Heart right ventricle (tissue), 16 donors: ENCODE measurements at regions not wholly inside any gene's neighbourhood (a gene's known extent, or its start where the extent isn't known, plus 50 kb on each side); places are given as distances from the start of the nearest gene placed in this dataset.

ENCODE experiments used
- ATAC-seq, 8 donors: fragments of 200-7000 bp; cut with Tn5 transposase; one replicate each; pipeline ENCODE4 v1.9.1; 2020; ENCODE audit warnings: mild to moderate bottlenecking in 8 of 8, moderate library complexity in 8 of 8, moderate number of reproducible peaks in 1 of 8
- DNase-seq, 2 donors: peaks; one replicate each; pipeline ENCODE4 v3.0.0-alpha.2; 2020
- H3K27ac ChIP-seq, 10 donors: fragments of 200-600 bp; sonication (generic) in 2 of 10; one replicate each; pipeline versions ENCODE4 v1.5.0 to v1.8.0; 2020 to 2022; ENCODE audit warnings: mild to moderate bottlenecking in 3 of 10
- H3K27me3 ChIP-seq, 7 donors: fragments of 200-600 bp; one replicate each; pipeline ENCODE4 v1.8.0; 2021 to 2022; ENCODE audit warnings: mild to moderate bottlenecking in 2 of 7
- H3K36me3 ChIP-seq, 9 donors: fragments of 200-600 bp; sonication (generic) in 1 of 9; one replicate each; pipeline versions ENCODE4 v1.5.0 to v1.8.0; 2020 to 2022; ENCODE audit warnings: mild to moderate bottlenecking in 2 of 9
- H3K4me1 ChIP-seq, 9 donors: fragments of 200-600 bp; sonication (generic) in 1 of 9; one replicate each; pipeline versions ENCODE4 v1.5.0 to v1.8.0; 2020 to 2022; ENCODE audit warnings: mild to moderate bottlenecking in 4 of 9
- H3K4me3 ChIP-seq, 10 donors: fragments of 200-600 bp; sonication (generic) in 2 of 10; one replicate each; pipeline versions ENCODE4 v1.5.0 to v1.8.0; 2020 to 2022; ENCODE audit warnings: mild to moderate bottlenecking in 7 of 10, moderate library complexity in 2 of 10
- H3K9me3 ChIP-seq, 11 donors: fragments of 200-600 bp in 10 of 11; sonication (generic) in 2 of 11; one replicate each; pipeline versions ENCODE4 v1.5.0 to v1.8.0; 2013 to 2022; ENCODE audit warnings: mild to moderate bottlenecking in 2 of 11, control low read depth in 1 of 11, moderate library complexity in 1 of 11
- WGBS, 2 donors: extraction: QIAGEN DNeasy Blood & Tissue Kit; methylation state at CpG; one replicate each; pipeline ENCODE4 v1.1.7; 2013; ENCODE audit warnings: inconsistent platforms in 1 of 2; 5-methylcytosine and 5-hydroxymethylcytosine counted together
- intact Hi-C, 10 donors: fragments of 100-400 bp; cut with DNase I; formaldehyde crosslinking; loops; one replicate each; pipeline versions ENCODE4 v1.11.1 to v1.14.2; 2022
- TF ChIP-seq, protein P1 (sequence below), 9 donors: fragments of 200-600 bp; sonication (generic) in 2 of 9; IDR thresholded peaks; one replicate each; pipeline versions ENCODE4 v1.5.0 to v1.8.0; 2021 to 2022; ENCODE audit warnings: antibody characterized with exemption in 9 of 9, mild to moderate bottlenecking in 5 of 9, moderate library complexity in 1 of 9
- donor health status: Arrhythmogenic right ventricular cardiomyopathy.
- donor health status: ischemic (EF 13 %, LVEDD 7.1; RV severe dilation, severe dysfunction).
- donor health status: healthy with polysubstance abuse.
- donor health status: DM: no; HTN: yes; CAD: no.
- donor health status: DM: no; HTN: no; CAD: no.
- donor health status: ischemic (EF 25% LVEDD 6.9; RV normal size, moderate dysfunction).
- donor health status: ischemic (EF 25% LVEDD 5.7; RV mildly dilated, moderate dysfunction).
- donor health status: healthy.
- donor health status: DM: yes; HTN: yes; CAD: no.
- donor health status: Ischemic cardiomyopathy.
- donor health status: ischemic (EF 35%, LVEDD 5.7; RV mildly dilated, moderate dysfunction).
- donor health status: nonischemic (EF 11% LVEDD 7.7; RV severe dilation, severe dysfunction).
- donor health status: DM: yes; HTN: yes; CAD: no.
- donor health status: PGD.
- donor health status: ischemic (EF 29% LVEDD 5.4; RV normal size, mild dysfunction).
- donor health status: nonischemic (EF 23%, LVEDD 6.1; RV moderate dilation, normal function).

DNA sequence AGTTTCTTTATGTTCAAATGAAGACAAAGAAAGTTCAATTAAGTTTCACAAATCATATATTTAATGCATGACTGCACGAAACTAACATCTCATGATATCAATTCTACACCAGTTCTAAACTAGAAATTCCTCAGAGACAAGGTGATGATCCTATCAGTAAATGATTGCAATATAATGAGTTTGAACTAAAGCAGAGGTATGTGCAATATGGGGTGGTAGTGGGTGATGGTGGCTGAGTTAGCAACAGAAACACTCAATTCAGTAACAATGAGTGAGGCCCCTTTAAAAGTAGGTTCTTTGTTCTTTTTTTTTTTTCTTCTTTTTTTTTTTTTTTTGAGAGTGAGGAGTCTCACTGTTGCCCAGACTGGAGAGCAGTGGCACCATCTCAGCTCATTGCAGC, 1551.7 kb upstream of the GOT2 start:
- TF ChIP-seq, protein P1, sequence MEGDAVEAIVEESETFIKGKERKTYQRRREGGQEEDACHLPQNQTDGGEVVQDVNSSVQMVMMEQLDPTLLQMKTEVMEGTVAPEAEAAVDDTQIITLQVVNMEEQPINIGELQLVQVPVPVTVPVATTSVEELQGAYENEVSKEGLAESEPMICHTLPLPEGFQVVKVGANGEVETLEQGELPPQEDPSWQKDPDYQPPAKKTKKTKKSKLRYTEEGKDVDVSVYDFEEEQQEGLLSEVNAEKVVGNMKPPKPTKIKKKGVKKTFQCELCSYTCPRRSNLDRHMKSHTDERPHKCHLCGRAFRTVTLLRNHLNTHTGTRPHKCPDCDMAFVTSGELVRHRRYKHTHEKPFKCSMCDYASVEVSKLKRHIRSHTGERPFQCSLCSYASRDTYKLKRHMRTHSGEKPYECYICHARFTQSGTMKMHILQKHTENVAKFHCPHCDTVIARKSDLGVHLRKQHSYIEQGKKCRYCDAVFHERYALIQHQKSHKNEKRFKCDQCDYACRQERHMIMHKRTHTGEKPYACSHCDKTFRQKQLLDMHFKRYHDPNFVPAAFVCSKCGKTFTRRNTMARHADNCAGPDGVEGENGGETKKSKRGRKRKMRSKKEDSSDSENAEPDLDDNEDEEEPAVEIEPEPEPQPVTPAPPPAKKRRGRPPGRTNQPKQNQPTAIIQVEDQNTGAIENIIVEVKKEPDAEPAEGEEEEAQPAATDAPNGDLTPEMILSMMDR (IDR thresholded peaks at IDR 0.05): no peak
- no peaks in the 10 kb centered on the region for H3K27me3 ChIP-seq
- 69 to 70% methylated on average over 1 of the region's 1 CpG for WGBS, 2 donors

DNA sequence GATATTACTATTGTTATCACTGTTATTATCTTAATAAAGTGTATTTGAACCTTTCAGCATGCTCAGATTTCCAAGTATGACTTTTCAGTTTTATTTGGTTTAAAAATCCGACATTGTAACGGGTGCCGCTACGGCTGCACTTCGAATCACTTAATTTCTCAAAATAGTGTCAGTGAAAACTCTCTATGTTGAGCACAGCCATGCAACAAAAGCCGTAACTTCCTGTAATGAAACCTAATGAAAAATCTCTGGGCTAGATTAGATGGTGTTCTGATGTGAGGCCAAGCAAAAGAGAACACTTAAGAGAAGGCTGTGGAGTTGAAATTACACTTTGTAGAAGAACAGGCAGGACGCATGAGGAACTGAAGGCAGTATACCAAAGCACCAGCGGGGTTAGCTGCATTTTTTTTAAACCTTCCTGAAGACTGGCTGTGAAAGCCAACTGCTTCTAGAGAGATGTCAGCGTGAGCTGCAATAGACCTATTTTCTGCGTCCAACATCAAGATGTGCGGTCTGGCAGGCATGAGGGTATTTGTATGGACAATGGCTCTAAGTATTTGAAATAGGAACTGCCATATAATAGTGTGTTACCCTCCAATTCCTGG, 1545.0 kb upstream of the GOT2 start:
- 82 to 83% methylated on average over 11 of the region's 11 CpGs for WGBS, 2 donors
- TF ChIP-seq, protein P1 (IDR thresholded peaks at IDR 0.05): no peak
- DNase-seq (no peak), ATAC-seq (no peak)
- no peaks in the 10 kb centered on the region for H3K9me3 ChIP-seq
- no peak overlapping the region for H3K4me3 ChIP-seq
- H3K4me1 ChIP-seq: no peaks in the 10 kb centered on the region
- H3K27me3 ChIP-seq: no peaks in the 10 kb centered on the region
- H3K36me3 ChIP-seq: no peaks in the 10 kb centered on the region
- no peak overlapping the region for H3K27ac ChIP-seq
- intact Hi-C loops: no loop called here

More for the DNA sequence above, 1551.7 kb upstream of the GOT2 start:
- intact Hi-C loops: no loop called here
- DNase-seq: no peak
- Histone ChIP-seq H3K4me1 (no peaks in the 10 kb centered on the region), H3K27ac (no peak overlapping the region), H3K9me3 (no peaks in the 10 kb centered on the region), H3K4me3 (no peak overlapping the region), H3K36me3 (no peaks in the 10 kb centered on the region)
- no peak for ATAC-seq

DNA sequence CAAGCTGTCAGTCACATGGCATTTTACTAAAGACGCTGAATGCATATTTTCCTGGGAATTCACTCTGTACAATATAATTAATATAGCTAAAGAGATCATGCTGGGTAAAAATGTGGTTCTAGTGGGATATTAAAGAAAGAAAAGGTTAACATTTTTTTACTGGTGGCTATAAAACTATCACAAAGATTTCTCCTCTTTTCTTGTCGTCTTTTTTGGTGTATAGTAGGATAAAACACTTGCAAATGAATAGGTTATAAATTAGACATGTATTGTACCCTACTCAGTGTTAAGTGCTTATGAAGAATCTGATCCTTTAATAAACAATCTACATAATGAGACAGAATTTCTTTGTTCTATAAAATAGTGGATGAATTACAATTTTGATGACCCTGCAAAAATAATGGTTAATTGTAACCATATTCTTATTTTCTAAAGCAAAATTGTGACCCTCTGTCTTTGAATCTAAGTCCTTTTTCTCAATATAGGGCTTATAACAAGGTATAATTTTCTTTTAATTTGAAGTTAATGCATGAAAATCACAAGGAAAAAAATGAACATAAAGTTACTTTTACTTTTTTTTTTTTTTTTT, 1540.4 kb upstream of the GOT2 start:
- Histone ChIP-seq H3K4me1 (no peaks in the 10 kb centered on the region), H3K27ac (no peak overlapping the region), H3K36me3 (no peaks in the 10 kb centered on the region), H3K4me3 (no peak overlapping the region), H3K9me3 (no peaks in the 10 kb centered on the region), H3K27me3 (no peaks in the 10 kb centered on the region)
- intact Hi-C loops: no loop called here
- 74 to 76% methylated on average over 2 of the region's 2 CpGs for WGBS, 2 donors
- TF ChIP-seq, protein P1 (IDR thresholded peaks at IDR 0.05): no peak
- ATAC-seq (no peak), DNase-seq (no peak)

DNA sequence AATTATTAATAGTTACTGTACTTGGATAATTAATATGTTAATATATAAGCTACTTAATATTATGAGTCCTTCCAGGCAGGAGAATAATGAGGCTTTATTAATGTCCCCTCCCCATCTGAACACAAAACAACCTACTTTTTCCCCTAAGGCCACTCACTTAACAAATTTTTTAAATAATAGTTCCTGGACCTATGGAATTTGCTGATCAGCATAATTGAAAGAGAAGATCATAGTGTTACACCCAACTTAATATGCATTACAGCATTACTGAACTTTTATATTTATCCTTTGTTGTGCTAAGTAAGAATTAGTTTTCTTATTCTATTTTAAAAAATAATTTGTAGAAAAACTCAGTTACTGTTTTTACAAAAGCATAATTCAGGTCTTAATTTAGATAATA, 1537.7 kb upstream of the GOT2 start:
- ATAC-seq: no peak
- Histone ChIP-seq H3K36me3 (no peaks in the 10 kb centered on the region), H3K27ac (no peak overlapping the region), H3K27me3 (no peaks in the 10 kb centered on the region), H3K4me3 (no peak overlapping the region), H3K4me1 (no peaks in the 10 kb centered on the region), H3K9me3 (no peaks in the 10 kb centered on the region)
- intact Hi-C loops: no loop called here
- DNase-seq: no peak
- TF ChIP-seq, protein P1 (IDR thresholded peaks at IDR 0.05): no peak
